ENCODE measurements at regions not wholly inside any gene's neighbourhood (a gene's known extent, or its start where the extent isn't known, plus 50 kb on each side); places are given as distances from the start of the nearest gene placed in this dataset.

DNA sequence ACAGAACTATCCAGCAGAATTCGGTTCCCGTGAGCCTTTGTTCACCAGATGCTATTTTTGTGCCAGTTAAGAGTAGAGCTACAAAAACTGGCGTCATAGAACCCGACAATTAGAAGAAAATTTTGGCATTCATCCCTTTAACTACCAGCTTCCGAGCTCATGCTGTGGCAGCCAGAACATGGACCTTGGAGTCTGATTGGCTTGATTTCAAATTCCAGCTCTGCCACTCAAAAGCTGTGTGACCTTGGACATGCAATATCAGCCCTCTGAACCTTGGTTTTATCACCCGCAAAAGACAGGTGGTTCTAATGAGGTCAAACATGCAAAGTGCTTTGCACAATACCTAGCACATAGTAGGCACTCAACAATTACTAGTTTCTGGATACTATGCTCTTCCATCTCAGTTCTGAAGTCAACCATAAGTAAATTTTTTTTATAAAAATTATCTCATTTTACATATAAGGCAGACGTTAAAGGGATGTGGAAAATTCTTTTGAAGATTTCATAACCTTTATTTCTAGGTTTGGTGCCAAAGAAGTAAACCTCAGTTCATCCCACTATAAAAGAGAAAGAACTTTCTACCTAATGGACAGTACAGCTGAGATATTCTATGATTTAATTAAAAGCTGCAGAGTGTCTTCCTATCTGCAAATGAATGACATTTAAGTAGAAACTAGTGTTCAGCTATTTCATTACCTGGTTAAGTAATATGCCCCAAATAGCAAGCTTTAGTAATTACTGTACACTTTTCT, 331.5 kb downstream of the HAPSTR1 start:
- DNase-seq (ENCODE audit: low spot score) = no peak
- TF ChIP-seq, protein P1, sequence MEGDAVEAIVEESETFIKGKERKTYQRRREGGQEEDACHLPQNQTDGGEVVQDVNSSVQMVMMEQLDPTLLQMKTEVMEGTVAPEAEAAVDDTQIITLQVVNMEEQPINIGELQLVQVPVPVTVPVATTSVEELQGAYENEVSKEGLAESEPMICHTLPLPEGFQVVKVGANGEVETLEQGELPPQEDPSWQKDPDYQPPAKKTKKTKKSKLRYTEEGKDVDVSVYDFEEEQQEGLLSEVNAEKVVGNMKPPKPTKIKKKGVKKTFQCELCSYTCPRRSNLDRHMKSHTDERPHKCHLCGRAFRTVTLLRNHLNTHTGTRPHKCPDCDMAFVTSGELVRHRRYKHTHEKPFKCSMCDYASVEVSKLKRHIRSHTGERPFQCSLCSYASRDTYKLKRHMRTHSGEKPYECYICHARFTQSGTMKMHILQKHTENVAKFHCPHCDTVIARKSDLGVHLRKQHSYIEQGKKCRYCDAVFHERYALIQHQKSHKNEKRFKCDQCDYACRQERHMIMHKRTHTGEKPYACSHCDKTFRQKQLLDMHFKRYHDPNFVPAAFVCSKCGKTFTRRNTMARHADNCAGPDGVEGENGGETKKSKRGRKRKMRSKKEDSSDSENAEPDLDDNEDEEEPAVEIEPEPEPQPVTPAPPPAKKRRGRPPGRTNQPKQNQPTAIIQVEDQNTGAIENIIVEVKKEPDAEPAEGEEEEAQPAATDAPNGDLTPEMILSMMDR (IDR thresholded peaks at IDR 0.05; ENCODE audit: extremely low read depth, missing control alignments) = no peak

DNA sequence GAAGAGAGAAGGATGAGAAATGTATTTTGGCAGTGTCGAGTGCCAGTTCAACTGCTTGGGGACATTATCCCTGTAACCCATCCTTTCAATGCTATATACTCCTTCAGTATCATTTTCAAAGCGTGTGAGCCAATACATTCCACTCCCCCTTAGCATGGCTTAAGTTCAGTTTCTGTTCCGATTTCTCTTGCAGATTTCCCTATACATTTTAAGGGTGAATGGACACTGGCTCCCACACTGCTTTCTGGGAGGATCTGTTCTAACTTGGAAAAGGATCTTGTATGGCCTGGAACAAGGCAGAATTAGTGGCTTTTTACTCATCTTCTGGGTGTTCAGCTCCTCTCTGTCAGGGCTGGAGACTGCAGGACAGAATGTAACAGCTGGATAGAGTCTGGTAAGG, 333.8 kb downstream of the HAPSTR1 start:
- no peak for DNase-seq (ENCODE audit: low spot score)
- TF ChIP-seq, protein P1 (IDR thresholded peaks at IDR 0.05; ENCODE audit: extremely low read depth, missing control alignments) = no peak

DNA sequence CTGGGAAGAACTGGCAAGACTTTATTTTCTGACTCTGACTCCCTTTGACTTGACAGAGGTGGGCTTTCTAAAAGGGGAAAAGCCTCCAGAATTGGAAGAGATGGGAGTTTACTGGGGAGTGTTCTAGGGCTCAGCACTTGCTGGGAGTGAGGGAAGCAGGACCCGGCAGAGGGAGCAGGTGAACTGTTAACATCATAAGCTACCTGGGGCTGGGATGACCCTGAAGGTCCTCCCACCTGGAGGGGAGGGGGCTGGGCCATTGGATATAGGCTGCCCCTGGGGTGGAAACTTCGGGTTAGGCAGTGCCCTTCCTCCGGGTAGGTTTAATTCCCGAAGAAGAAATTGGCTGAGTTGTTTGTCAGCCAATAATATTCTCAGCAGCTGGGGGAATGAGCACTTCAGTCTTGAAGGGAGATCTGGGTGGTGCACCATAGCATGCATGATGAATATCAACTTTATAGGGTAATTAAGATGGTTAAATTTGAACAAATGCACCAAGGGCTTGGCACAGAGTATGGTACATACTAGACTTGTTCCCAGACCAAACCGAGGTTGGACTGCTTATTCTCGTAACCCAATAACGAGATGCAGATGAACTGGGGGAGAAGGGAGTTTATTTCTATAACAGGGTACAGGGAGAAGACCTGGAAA, 337.0 kb downstream of the HAPSTR1 start:
- TF ChIP-seq, protein P1 (IDR thresholded peaks at IDR 0.05; ENCODE audit: extremely low read depth, missing control alignments) = no peak
- no peak for DNase-seq (ENCODE audit: low spot score)

DNA sequence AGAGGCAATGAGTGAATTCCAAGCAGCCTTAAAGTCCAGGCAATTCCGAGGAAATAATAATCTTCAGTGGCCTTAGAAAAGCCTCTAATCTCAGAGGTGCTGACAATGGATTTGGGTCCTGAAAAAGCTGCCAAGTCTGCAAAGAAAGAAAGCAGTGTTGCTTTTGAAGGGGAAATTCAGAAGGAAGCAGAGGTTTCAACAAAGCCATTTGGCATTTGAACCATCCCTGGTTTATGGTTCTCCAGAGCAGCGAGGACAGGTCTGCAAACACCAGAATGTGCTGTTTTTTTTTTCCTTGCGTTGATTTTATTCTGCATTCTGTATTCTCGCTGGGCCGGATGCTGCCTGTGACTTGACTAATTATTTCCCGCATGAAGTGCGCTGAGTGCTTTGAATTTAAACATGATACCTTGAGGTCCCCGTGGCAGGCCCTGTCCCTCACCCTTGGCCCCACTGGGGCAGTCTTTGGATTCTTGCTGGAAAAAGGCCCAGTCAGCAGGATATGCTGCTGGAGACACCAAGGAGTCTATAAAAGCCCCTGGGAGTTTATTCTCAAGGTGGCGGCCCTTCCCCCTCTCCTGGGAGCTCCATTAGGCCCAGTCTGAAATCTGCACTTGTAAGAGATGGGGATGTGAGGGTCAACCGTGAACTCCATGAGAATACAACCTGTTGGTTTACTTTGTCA, 338.3 kb downstream of the HAPSTR1 start:
- DNase-seq (ENCODE audit: low spot score) = no peak

DNA sequence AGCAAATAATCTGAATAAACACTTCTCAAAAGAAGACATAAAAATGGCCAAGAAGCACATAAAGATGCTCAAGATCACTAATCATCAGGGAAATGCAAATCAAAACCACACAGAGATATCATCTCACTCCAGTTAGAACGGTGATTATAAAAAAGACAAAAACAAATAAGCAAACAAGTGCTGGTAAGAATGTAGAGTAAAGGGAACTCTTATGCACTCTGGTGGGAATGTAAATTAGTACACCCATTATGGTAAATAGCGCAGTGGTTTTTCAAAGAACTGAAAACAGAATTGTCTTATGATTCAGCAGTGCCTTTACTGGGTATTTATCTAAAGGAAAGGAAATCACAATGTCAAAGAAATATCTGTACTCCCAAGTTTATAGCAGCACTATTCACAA, 343.2 kb downstream of the HAPSTR1 start:
- TF ChIP-seq, protein P1 (IDR thresholded peaks at IDR 0.05; ENCODE audit: extremely low read depth, missing control alignments) = no peak
- DNase-seq (ENCODE audit: low spot score) = no peak

More for the DNA sequence above, 338.3 kb downstream of the HAPSTR1 start:
- TF ChIP-seq, protein P1 (IDR thresholded peaks at IDR 0.05; ENCODE audit: extremely low read depth, missing control alignments) = no peak

DNA sequence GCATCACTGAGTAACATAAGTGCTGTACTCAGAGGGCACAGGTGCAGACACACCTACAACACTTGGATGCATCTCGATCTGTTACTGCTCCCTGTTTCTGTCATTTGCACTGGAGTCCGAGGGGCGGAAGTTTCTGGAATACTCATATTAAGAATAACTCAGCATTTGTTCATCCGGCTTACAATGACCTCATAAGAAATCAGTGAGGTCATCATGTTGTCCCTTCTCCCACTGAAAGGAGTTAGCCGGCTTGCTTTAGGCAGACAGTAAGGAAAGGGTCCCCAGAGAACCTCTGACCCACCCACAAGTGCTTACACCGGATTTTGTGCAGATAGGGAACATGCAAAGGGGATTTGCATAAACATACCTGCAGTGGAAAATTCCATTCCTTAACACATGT, 344.7 kb downstream of the HAPSTR1 start:
- TF ChIP-seq, protein P1 (IDR thresholded peaks at IDR 0.05; ENCODE audit: extremely low read depth, missing control alignments) = no peak
- DNase-seq (ENCODE audit: low spot score) = no peak

DNA sequence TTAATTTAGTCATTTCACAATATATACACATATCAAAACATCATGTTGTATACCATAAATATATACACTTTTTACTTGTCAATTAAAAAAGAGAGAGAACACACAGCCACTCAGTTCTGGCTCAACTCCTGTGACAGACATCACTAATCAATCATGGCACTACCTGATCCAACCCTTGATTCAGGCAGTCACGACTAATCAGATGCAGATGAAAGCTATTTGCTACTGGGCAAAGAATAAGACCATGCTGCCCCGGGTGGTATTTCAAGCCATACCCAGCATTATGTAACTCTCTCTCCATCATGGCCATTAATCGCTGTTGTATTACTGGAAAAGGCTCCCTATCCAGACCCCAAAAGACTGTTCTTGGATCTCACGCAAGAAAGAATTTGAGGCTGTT, 345.7 kb downstream of the HAPSTR1 start:
- TF ChIP-seq, protein P1 (IDR thresholded peaks at IDR 0.05; ENCODE audit: extremely low read depth, missing control alignments) = no peak
- DNase-seq (ENCODE audit: low spot score) = no peak

Data from GM20000 (cell line).